22Rv1 (cell line): ENCODE measurements at regions not wholly inside any gene's neighbourhood (a gene's known extent, or its start where the extent isn't known, plus 50 kb on each side); places are given as distances from the start of the nearest gene placed in this dataset.

ENCODE experiments used
- CTCF ChIP-seq: fragments of 450-650 bp; IDR thresholded peaks from 2 replicates; pipeline ENCODE4 v1.5.1; 2017; ENCODE audit warnings: mild to moderate bottlenecking
- ZFX ChIP-seq: fragments of 450-650 bp; IDR thresholded peaks from 2 replicates; pipeline ENCODE4 v1.6.1; 2017; ENCODE audit warnings: antibody characterized with exemption, borderline replicate concordance

DNA sequence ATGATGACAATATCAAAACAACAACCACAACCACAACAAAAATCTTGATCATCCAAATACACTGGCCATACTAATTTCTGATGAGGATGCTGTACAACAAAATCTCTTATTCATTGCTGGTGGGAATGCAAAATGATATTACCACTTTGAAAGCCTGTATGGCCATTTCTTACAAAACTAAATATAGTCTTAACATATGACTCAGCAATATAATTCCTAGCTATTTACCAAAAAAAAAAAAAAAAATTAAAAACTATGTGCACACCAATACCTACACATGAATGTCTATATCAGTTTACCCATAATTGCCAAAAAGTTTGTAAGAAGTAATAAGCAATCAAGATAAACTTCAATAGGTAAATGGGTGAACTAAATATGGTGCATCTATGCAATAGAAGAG, 1379.7 kb downstream of the CDH11 start:
- TF ChIP-seq CTCF (no peak), ZFX (no peak)
